ENCODE measurements at regions not wholly inside any gene's neighbourhood (a gene's known extent, or its start where the extent isn't known, plus 50 kb on each side); places are given as distances from the start of the nearest gene placed in this dataset.

DNA sequence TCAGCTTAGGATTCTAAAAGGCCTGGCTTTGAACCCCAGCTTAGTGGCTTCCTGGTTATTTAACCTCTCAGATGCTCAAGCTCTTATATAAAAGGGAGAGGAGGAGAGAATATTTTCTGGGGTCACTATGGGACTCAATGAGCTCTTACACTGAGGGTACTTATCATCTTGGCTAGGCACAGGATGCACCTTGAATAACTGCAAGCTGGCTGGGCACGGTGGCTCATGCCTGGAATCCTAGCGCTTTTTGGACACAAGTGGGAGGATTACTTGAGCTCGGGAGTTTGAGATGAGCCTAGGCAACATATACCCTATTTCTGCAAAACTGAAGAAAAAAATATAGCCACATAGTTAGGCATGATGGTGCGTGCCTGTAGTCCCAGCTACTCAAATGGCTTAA is 665.3 kb upstream of the RBFOX1 start:
- DNase-seq (ENCODE audit: low read depth) = no peak

- no peak for DNase-seq (ENCODE audit: low read depth)
Observed at GRCh38 chr16:6665126-6665525, 667.5 kb upstream of the RBFOX1 start.

GRCh38 chr16:6663668-6664067 is 669.0 kb upstream of the RBFOX1 start:
- DNase-seq (ENCODE audit: low read depth) = no peak

DNA sequence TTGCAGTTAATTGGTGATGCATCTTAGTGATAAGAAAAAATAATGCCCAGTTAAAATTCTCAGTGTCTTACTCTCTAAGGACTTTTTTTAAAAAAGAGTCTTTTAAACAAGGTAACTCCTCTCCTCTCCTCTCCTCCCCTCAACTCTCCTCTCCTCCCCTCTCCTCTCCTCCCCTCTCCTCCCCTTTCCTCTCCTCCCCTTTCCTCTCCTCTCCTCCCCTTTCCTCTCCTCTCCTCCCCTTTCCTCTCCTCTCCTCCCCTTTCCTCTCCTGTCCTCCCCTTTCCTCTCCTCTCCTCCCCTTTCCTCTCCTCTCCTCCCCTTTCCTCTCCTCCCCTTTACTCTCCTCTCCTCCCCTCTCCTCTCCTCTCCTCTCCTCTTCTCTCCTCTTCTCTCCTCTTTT is 675.9 kb upstream of the RBFOX1 start:
- DNase-seq (ENCODE audit: low read depth) = no peak

GRCh38 chr16:6646891-6647290 is 685.8 kb upstream of the RBFOX1 start:
- DNase-seq (ENCODE audit: low read depth) = no peak

DNA sequence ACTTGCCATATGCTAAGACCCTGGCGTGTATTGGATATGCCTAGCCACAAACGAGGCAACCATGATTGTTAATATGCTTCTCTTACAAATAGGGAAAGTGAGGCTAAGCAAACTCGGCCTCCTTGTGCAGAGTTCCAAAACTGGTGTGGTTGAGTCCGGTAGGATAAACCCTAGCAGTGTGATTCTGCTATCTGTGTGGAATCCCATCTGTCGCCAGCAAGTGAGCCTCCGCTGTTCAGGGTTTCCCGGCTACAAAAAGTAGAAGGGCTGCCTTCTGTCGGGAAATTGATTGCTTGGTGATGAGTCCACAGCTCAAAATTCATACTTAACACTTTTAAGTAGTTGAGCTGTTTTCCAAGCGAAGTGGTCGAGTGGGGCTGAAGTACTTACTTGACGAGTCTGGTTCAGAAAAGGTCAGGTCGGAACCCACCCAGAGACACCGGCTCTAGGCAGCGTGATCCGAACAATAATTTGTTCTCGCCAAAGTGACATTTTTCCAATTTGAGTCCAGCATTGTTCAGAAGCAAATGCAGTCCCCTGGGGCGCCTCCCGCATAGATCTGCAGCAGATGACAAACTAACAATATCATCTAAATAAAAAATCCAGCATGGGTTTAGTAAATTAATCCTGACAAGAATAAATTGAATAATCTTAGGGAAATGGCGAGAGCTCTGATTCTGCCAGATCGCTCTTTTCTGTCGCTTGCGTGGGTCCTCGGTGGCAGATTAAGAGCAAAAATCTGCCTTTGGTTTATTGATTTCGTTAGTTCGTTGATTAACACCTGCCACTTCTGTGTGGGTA is 686.7 kb upstream of the RBFOX1 start:
- DNase-seq (ENCODE audit: low read depth) = no peak

GRCh38 chr16:6644916-6645315 is 687.7 kb upstream of the RBFOX1 start:
- DNase-seq (ENCODE audit: low read depth) = no peak

- peak; percentile 5 for DNase-seq (ENCODE audit: low read depth)
Observed at GRCh38 chr16:6643080-6643686, 689.5 kb upstream of the RBFOX1 start.

GRCh38 chr16:6642271-6642670 is 690.4 kb upstream of the RBFOX1 start:
- no peak for DNase-seq (ENCODE audit: low read depth)

DNA sequence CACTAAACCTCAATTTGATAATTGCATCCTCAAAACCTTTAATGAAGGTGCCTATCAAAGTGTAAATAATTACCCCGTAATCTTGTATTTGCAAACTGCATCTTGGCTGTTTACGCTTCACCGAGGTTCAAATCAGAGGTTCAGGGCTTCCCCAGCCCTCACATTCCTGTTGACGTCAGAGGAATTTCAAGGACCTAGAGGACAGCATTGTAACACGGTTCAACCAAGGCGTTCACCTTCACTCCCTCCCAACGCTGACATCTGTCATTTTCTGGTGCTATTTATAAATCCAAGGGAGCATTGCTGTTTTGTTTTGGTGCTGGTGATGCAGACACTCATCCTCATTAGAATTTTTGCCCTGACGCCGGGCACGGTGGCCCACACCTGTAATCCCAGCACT is 691.6 kb upstream of the RBFOX1 start:
- DNase-seq (ENCODE audit: low read depth) = no peak

DNA sequence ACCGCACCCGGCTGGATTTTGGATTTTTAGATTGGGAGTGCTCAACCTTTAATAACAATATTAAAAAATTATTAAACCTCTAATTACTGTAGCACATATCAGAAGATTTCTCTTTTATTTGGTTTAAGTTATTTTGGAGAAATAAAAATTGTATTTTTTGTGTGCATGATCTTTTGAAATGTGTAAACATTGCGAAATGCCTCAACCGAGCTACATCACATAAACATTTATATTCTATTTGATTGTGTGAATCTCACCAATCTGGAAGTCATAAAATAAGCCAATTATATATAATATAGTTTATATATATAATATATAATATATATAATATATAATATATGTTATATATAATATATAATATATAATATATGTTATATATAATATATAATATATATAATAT is 696.2 kb upstream of the RBFOX1 start:
- DNase-seq (ENCODE audit: low read depth) = no peak

DNA sequence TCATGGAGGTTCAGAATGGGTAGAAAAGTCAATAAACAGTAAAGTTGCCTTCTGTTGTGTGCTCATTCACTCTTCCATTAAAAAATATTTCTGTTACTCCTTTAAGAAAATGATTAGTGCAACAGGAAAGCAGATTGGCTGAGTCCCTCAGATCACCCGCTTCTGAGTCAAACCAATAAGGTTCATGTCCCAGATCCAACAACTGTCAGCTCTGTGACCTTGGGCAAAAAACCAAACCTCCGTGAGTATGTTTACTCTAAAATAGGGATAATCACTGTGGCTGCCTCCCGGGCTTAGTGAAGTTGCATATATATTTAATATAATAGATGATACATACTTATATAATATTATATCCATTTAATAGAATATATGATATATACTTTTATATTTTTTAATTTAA is 698.5 kb upstream of the RBFOX1 start:
- no peak for DNase-seq (ENCODE audit: low read depth)

GRCh38 chr16:6633456-6633855 is 699.2 kb upstream of the RBFOX1 start:
- DNase-seq (ENCODE audit: low read depth) = no peak

DNA sequence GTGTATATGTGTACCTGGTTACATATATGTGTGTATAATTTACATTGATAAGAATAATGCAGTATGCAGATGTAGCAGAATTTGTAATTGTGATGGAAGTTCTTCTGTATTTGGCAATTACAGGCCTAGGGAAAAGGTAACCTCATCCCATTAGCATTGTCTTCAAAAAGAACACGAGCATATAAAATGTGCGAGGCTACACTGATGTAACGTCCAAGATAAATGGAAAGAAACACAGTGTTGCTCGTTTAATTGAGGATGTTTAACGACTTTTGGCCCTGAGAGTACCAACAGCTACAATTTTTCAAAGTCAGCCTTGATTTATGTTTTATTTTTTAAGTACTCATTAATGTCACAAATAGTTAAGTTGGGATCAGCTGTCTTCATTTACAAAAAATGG is 703.5 kb upstream of the RBFOX1 start:
- DNase-seq (ENCODE audit: low read depth) = no peak

DNA sequence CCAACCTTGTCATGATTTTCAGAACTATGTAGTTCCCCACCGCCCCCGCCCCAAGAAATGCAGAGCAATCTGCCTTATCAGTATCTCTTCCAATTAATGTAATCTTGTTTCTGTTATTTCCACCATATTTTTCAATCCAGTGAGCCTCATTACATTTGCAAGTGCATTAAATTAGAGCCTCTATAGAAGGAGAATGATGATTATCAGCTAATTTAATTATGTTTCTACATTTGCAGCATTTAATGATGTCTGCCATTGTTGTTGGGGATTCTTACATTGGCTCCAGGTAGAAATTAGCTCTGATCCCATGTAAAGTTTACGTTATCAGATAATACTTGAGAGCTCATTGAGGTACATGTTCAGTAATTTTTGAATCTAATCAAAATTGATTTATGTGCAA is 707.0 kb upstream of the RBFOX1 start:
- no peak for DNase-seq (ENCODE audit: low read depth)

GRCh38 chr16:6618874-6619273 is 713.8 kb upstream of the RBFOX1 start:
- no peak for DNase-seq (ENCODE audit: low read depth)

GRCh38 chr16:6616746-6617145 is 715.9 kb upstream of the RBFOX1 start:
- DNase-seq (ENCODE audit: low read depth) = no peak

GRCh38 chr16:6615636-6616035 is 717.0 kb upstream of the RBFOX1 start:
- no peak for DNase-seq (ENCODE audit: low read depth)

- no peak for DNase-seq (ENCODE audit: low read depth)
Observed at GRCh38 chr16:6611535-6611934, 721.1 kb upstream of the RBFOX1 start.

DNA sequence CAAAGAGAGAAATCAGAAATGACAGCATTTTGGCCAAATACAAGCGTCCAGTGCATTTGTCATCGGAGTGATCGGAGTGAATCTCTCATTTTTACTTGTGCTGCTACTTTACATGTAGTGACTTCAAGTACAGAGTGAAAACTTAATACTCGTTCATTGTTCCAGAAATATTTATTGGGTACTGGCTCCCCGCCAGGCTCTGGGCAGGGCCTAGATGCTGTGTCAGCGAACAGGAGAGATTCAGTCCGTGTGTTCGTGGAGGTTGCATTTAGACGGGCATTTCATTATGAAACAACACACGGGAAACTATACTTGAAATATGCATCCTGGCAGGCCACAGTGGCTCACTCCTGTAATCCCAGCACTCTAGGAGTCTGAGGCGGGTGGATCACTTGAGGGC is 727.2 kb upstream of the RBFOX1 start:
- DNase-seq (ENCODE audit: low read depth) = no peak

- no peak for DNase-seq (ENCODE audit: low read depth)
Observed at GRCh38 chr16:6603780-6604325, 728.8 kb upstream of the RBFOX1 start.

DNA sequence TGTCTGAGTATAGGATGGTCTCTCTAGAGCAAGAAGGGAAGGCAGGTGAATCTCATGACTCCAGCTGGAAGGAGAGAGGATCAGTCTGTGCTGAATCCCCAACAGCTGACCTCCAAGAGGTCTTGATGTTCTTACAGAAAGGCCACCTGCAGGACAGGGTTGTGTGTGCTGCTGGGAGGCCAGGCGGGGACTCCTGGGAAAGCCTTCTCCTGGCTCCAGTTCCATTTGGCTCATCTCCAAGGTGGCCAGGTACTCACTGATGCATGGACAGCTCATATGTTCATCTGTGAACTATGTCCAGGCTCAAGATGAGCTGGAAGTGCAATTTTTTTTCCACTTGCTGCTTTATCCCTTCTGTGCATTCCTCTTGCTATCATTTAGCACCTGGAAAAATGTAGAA is 730.2 kb upstream of the RBFOX1 start:
- DNase-seq (ENCODE audit: low read depth) = no peak

GRCh38 chr16:6600167-6600566 is 732.5 kb upstream of the RBFOX1 start:
- DNase-seq (ENCODE audit: low read depth) = no peak

DNA sequence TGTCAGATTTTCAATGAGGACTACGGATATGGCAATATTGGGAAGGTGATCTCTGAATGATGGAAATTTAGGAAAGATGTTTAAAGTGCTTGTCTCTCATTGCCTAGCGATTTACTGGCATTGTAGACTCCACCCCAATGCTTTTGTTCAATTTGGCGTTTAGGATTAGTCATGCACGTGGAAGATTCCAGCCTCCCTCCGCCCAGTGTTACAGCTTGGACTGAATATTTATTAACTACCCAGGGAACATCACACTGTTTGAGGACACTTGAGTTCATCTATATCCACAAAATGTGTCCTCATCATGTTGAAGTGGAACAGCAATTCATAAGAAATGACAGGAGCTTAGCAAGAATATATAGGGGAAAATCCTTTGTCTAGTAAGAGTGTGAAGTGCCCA is 738.8 kb upstream of the RBFOX1 start:
- DNase-seq (ENCODE audit: low read depth) = no peak

Data from stimulated activated CD8-positive, alpha-beta memory T cell treated with anti-CD3 and anti-CD28 coated beads, Interleukin-15, amount 100 ng/mL, for 24 hours (primary cell).